ENCODE measurements at regions not wholly inside any gene's neighbourhood (a gene's known extent, or its start where the extent isn't known, plus 50 kb on each side); places are given as distances from the start of the nearest gene placed in this dataset.

DNA sequence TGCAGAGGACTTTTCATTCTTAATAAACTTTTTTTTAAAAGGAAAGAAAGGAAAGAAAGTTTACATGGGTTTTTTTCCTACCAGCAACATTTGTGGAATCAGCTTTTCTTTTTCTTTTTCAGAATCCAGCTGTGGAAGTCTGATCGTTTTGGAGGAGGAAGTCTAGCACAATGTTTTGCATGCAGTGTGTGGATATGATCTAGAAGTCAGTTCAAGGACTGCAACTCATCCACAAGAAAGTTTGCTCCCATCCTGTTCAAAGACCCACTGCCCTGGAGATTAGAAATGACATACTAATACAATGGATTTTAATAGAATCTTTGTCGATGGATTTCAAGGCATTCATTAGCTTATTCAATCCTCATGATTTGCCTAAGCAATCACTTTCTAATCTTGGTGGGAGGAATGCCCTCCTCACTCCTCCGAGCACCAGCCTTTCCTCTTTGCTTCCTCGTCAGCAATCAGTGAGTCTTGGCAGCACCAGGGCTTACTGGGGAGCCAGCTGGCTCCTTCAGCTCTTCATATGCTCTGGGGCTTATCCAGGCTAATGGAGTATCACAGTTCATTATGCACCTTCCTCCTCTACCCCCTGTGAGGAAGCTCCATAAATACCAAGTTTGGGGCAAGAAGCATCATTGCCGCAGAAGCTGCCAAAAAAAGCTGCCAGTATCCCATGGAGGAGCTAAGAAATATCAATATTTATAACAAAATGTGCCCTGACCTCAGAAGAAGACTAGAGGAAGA, 392.3 kb upstream of the PKN2 start:
- ChIA-PET POLR2A (no interaction called here), CTCF (no interaction called here)
- Mint-ChIP-seq H3K27me3 (peaks cover 1% of the 10 kb centered on the region), H3K4me1 (ENCODE audit: low read depth) (no peaks in the 10 kb centered on the region), H3K9me3 (no peaks in the 10 kb centered on the region), H3K36me3 (no peaks in the 10 kb centered on the region), H3K4me3 (no peak overlapping the region), H3K27ac (no peak overlapping the region)
- no peak for DNase-seq
- intact Hi-C loops (cut with micrococcal nuclease), result no loop called here

DNA sequence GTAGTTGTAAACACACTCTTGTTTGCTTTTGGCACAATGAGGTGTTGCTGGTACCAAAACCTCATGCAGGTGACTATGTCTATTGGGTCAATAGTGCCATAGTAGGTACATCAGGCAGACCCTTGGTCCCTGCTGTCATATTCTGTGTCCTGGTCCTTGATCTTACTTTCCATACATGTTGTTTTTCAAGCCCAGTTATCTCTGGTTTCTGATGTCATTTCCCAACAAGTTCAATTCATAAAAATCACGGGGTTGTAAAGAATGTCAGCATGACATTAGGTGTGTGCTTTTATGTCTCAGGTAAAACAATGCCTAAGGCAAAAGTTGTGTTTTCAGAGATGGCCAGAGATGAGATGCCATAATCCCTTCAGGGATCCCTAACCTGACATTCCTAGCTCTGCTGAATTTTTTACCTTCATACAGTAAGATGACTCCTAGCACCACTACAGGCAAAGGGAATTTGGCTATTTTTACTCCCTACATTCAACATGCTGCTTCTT, 390.3 kb upstream of the PKN2 start:
- Mint-ChIP-seq H3K27me3 (peaks cover 1% of the 10 kb centered on the region), H3K4me1 (ENCODE audit: low read depth) (no peaks in the 10 kb centered on the region), H3K36me3 (no peaks in the 10 kb centered on the region), H3K4me3 (no peak overlapping the region), H3K9me3 (no peaks in the 10 kb centered on the region), H3K27ac (no peak overlapping the region)
- ChIA-PET POLR2A (no interaction called here), CTCF (no interaction called here)
- intact Hi-C loops (cut with micrococcal nuclease), result no loop called here
- no peak for DNase-seq

DNA sequence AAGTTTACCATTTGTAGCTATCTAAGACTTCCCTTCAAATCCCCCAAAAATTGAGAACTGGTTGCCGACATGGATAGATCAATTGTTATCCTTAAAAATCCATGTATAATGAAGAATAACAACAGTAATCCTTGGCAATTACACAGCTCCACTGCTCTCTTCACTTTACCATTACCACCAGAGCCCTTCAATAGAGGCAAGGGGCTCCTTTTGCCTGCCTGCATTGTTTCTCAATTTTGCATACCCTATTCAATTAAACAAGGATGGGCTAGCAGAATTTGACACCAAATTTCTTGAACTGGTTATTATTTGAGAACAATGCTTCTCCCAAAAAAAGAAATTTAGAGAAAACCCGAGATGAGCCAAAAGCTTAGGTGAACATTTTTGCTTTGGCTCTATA, 387.8 kb upstream of the PKN2 start:
- Mint-ChIP-seq H3K27me3 (no peaks in the 10 kb centered on the region), H3K4me1 (ENCODE audit: low read depth) (no peaks in the 10 kb centered on the region), H3K27ac (no peak overlapping the region), H3K4me3 (no peak overlapping the region), H3K9me3 (no peaks in the 10 kb centered on the region), H3K36me3 (no peaks in the 10 kb centered on the region)
- POLR2A ChIA-PET, result no interaction called here
- DNase-seq, result no peak
- CTCF ChIA-PET, result no interaction called here
- intact Hi-C loops (cut with micrococcal nuclease), result no loop called here

DNA sequence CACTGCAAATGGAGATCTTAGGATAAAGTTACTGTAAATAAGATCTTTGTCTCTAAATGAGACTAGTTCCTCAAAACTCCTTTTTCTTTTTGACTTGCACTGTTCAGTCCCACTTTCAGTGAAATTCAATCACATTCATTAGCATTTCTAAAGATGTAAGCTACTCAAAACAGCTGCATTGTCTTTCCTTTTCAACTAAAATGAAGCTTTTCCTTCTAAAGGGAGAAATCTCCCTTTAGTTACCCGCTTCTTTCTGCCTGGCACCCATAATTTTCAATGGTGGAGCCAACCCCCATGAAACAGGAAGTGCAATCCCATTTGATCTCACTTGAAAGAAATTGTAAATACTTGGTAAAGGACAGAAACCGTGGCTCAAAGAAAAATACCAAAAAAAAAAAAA, 387.4 kb upstream of the PKN2 start:
- no peak for DNase-seq

DNA sequence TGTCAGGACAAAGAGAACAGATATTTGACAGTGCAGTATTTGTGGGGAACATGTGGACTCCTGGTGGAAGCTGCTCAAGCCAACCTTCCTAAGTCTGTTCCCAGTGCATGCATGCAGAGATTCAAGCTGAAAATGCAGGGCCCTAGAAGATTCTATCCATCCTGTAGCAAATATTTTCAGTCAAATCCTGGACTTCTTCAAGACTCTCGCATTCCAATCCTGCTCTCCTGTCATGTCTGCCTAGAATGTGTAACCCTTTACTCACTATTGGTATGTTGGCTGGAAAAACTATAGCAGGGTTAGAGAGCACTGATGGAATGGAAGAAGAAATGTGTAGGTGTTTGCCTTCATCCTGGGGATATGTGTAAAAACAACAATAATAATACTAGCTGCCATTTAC, 385.6 kb upstream of the PKN2 start:
- H3K27me3 Mint-ChIP-seq, result no peaks in the 10 kb centered on the region
- no peaks in the 10 kb centered on the region for H3K36me3 Mint-ChIP-seq
- H3K27ac Mint-ChIP-seq, result no peak overlapping the region
- H3K4me3 Mint-ChIP-seq, result no peak overlapping the region
- intact Hi-C loops (cut with micrococcal nuclease), result no loop called here
- H3K4me1 Mint-ChIP-seq (ENCODE audit: low read depth), result no peaks in the 10 kb centered on the region
- H3K9me3 Mint-ChIP-seq, result no peaks in the 10 kb centered on the region
- no peak for DNase-seq
- CTCF ChIA-PET, result no interaction called here
- POLR2A ChIA-PET, result no interaction called here

More for the DNA sequence above, 387.4 kb upstream of the PKN2 start:
- CTCF ChIA-PET, result interaction anchor here (0.7 kb wide), 1 partner anchor 26 kb away, joined by 3 read pairs; no protein-coding TSS in a partner anchor
- no peaks in the 10 kb centered on the region for H3K27me3 Mint-ChIP-seq
- intact Hi-C loops (cut with micrococcal nuclease), result no loop called here
- no peaks in the 10 kb centered on the region for H3K4me1 Mint-ChIP-seq (ENCODE audit: low read depth)
- H3K27ac Mint-ChIP-seq, result no peak overlapping the region
- no peaks in the 10 kb centered on the region for H3K9me3 Mint-ChIP-seq
- H3K4me3 Mint-ChIP-seq, result no peak overlapping the region
- POLR2A ChIA-PET, result no interaction called here
- H3K36me3 Mint-ChIP-seq, result no peaks in the 10 kb centered on the region

DNA sequence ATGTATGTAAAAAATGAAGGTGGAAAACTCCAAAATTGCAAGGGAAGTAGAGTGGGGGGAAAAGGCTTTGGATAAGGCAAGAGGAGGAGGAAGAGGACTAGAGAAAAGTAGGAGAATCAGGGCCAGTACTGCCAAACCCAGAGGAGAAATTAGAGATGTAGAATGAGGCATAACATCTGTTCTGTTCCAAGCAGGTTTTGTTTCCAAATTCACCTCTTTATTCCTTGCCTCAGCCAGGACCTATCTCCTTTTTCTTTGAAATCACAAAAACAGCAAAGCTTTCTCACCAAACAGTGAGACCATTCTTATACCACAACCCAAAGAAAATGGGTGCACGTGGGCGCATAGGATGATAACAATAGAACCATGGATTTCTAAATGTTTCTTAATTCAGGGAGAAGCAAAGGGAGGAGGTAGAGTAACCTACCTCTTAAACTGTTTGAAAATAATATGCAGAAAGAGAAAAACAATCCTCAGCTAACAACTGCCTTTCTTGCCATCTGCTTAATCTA, 383.3 kb upstream of the PKN2 start:
- Mint-ChIP-seq H3K4me3 (no peak overlapping the region), H3K27me3 (no peaks in the 10 kb centered on the region), H3K4me1 (ENCODE audit: low read depth) (no peaks in the 10 kb centered on the region), H3K27ac (no peak overlapping the region), H3K36me3 (no peaks in the 10 kb centered on the region), H3K9me3 (no peaks in the 10 kb centered on the region)
- CTCF ChIA-PET, result no interaction called here
- intact Hi-C loops (cut with micrococcal nuclease), result loop anchor here (10.0 kb wide), 1 partner anchor 116 kb away; no protein-coding TSS in a partner anchor
- DNase-seq, result no peak
- POLR2A ChIA-PET, result no interaction called here

DNA sequence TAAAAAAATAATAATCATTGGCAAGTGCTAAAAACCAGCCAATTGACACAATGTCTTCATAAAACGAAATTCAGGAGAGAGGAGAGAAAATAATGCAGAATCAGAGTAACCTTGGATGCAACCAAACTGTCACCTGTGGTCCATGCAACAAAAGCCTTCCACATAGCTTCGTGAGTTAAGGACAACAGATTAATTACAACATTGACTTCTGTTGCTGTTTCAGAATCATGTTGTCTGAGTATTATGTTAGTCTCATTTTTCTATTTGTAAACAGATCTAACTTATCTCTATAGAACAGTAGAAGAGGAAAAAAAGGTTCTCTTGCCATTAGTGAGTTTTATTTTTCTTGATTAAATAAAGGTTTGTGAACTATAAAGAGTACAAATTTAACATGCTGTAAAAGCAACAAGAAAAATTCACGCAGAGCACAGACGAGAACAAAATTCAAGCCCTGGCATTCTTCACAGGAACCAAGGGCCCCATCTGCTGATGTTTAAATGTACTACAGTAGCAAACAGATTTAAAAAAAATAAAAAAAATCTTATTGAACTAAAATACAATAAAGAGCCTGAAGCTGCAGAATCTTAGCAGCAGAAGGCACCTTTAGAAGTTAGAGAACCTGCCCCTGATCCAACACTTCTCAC, 381.1 kb upstream of the PKN2 start:
- Mint-ChIP-seq H3K4me3 (no peak overlapping the region), H3K9me3 (no peaks in the 10 kb centered on the region), H3K27ac (no peak overlapping the region), H3K36me3 (no peaks in the 10 kb centered on the region), H3K27me3 (no peaks in the 10 kb centered on the region), H3K4me1 (ENCODE audit: low read depth) (no peaks in the 10 kb centered on the region)
- no peak for DNase-seq
- ChIA-PET POLR2A (no interaction called here), CTCF (interaction anchor here (0.5 to 1.5 kb wide), 2 partner anchors 9 to 122 kb away, joined by 3 to 6 read pairs; no protein-coding TSS in a partner anchor)
- intact Hi-C loops (cut with micrococcal nuclease), result loop anchor here (10.0 kb wide), 1 partner anchor 118 kb away; no protein-coding TSS in a partner anchor

DNA sequence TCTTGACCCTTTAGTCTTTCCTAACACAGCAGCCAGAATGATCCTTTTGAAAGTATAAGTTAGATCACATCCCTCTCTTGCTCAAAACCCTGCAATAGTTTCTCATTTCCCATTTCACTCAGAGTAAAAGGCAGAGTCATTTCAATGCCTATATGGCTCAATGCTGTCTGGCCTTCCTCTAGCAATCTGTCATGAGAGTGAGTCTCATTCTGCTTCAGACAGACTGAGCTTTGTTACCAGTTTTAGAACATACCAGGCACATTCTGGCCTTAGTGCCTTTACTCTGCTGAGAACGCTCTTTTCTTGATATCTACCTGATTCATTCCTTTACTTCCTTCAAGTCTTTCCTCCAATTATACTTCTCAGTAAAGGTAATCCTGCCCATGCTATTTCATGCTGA, 372.8 kb upstream of the PKN2 start:
- Mint-ChIP-seq H3K4me1 (ENCODE audit: low read depth) (no peaks in the 10 kb centered on the region), H3K9me3 (peaks cover 4% of the 10 kb centered on the region), H3K27ac (no peak overlapping the region), H3K4me3 (no peak overlapping the region), H3K27me3 (no peaks in the 10 kb centered on the region), H3K36me3 (no peaks in the 10 kb centered on the region)
- DNase-seq, result no peak
- POLR2A ChIA-PET, result no interaction called here
- CTCF ChIA-PET, result interaction anchor here (0.7 kb wide), 1 partner anchor 9 kb away, joined by 3 read pairs; no protein-coding TSS in a partner anchor
- intact Hi-C loops (cut with micrococcal nuclease), result no loop called here

DNA sequence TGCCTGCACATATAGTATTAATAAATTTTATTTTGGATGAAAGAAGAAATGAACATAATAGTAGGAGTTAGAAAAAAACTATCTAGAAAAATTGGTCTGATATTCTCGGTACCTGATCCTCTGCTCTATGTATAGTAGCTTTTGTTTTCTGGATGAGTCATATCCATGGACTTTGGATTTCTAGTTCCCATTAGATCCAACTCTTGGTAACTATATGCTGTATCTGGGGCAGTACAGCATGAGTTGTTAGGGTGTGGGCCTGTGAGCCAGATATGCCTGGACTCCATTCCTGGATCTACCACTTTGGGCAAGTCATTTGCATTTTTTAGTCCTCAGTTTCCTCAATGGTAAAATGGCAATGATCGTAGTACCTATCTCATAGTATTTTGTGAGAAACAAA, 372.2 kb upstream of the PKN2 start:
- CTCF ChIA-PET, result interaction anchor here (0.7 kb wide), 1 partner anchor 9 kb away, joined by 3 read pairs; no protein-coding TSS in a partner anchor
- Mint-ChIP-seq H3K27ac (no peak overlapping the region), H3K4me3 (no peak overlapping the region), H3K36me3 (no peaks in the 10 kb centered on the region), H3K4me1 (ENCODE audit: low read depth) (no peaks in the 10 kb centered on the region), H3K27me3 (no peaks in the 10 kb centered on the region), H3K9me3 (peaks cover 4% of the 10 kb centered on the region)
- no peak for DNase-seq
- POLR2A ChIA-PET, result no interaction called here
- intact Hi-C loops (cut with micrococcal nuclease), result no loop called here

DNA sequence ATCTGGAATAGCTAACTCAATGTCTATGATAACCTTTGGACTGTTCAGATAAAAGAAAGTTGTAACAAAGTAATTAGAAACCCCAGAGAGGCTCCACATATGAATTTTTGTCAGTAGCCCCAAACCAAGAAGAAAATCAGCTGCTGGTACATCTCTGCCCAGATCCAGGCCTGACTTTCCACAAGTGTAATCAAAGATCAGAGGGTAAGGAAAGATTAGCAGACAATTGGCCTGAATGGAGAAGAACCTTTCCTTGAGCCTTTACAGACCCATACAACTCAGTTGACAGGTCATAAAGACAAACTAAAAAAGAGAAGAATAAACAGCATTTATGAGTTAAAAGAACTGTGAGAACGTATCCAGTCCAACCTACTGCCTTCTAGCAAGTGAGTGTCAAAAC, 366.7 kb upstream of the PKN2 start:
- no peak overlapping the region for H3K27ac Mint-ChIP-seq
- H3K4me3 Mint-ChIP-seq, result no peak overlapping the region
- H3K4me1 Mint-ChIP-seq (ENCODE audit: low read depth), result no peaks in the 10 kb centered on the region
- no peak for DNase-seq
- ChIA-PET CTCF (no interaction called here), POLR2A (no interaction called here)
- peaks cover 1% of the 10 kb centered on the region for H3K27me3 Mint-ChIP-seq
- H3K36me3 Mint-ChIP-seq, result no peaks in the 10 kb centered on the region
- no peaks in the 10 kb centered on the region for H3K9me3 Mint-ChIP-seq
- intact Hi-C loops (cut with micrococcal nuclease), result no loop called here

DNA sequence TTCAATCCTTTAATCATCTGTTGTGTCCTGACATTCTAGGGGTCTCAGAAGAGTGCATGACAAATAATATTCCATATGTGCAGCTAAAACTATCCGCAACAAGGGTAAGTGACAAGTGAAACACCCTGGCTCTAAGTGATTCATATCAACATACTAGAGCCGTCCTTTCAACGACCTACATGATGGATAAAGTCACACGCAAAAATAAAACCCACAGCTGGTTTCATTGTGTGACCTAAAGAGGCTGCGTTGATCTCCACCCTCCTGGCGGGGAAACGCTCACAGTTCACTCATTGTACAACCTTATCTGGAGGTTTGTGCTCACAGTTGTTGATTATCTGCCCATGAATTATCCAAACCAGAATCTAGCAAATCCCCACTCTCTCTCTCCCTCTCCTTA, 365.3 kb upstream of the PKN2 start:
- Mint-ChIP-seq H3K9me3 (no peaks in the 10 kb centered on the region), H3K4me1 (ENCODE audit: low read depth) (no peaks in the 10 kb centered on the region), H3K27me3 (peaks cover 1% of the 10 kb centered on the region), H3K27ac (no peak overlapping the region), H3K36me3 (no peaks in the 10 kb centered on the region), H3K4me3 (no peak overlapping the region)
- CTCF ChIA-PET, result no interaction called here
- POLR2A ChIA-PET, result no interaction called here
- intact Hi-C loops (cut with micrococcal nuclease), result no loop called here
- no peak for DNase-seq

DNA sequence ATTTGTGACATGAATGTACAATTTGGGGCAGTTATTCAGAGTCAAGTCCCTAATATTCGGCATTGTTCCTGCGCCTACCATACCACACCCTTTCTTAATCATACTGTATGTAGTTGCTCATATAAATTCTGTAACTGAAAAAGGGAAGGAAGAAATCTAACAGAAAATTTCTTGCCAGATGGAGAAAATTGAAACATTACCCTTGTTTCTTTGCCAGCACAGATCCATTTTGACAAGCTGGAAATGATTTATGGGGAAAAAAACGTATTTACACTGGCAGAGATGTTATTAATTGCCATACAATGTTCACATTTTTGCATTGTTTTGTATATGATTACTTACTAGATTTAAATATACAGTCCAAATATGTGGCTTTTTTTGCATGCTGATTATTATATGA, 363.8 kb upstream of the PKN2 start:
- intact Hi-C loops (cut with micrococcal nuclease), result no loop called here
- ChIA-PET CTCF (no interaction called here), POLR2A (no interaction called here)
- no peak for DNase-seq
- H3K27ac Mint-ChIP-seq, result no peak overlapping the region
- peaks cover 1% of the 10 kb centered on the region for H3K27me3 Mint-ChIP-seq
- H3K36me3 Mint-ChIP-seq, result no peaks in the 10 kb centered on the region
- no peak overlapping the region for H3K4me3 Mint-ChIP-seq
- no peaks in the 10 kb centered on the region for H3K4me1 Mint-ChIP-seq (ENCODE audit: low read depth)
- no peaks in the 10 kb centered on the region for H3K9me3 Mint-ChIP-seq

DNA sequence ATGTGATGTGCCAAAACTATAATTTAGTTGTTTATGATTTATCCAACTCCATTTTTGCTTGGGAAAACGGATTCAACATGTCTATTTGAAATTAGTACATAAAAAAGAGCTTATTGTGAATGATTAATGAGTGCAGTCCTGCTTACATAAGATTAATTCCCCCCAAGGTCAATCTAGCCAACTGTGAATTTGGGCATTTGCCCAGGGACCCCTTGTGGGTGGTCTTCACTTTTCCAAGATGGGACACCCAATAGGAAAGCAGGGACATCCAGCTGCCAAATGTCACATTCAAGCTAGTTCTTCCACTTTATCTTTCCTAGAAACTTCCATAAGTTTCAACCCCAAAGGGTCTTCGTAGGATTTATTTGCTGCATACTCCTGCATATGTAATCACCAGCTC, 362.4 kb upstream of the PKN2 start:
- H3K27me3 Mint-ChIP-seq, result peaks cover 1% of the 10 kb centered on the region
- DNase-seq, result no peak
- no peaks in the 10 kb centered on the region for H3K36me3 Mint-ChIP-seq
- intact Hi-C loops (cut with micrococcal nuclease), result no loop called here
- CTCF ChIA-PET, result no interaction called here
- no peaks in the 10 kb centered on the region for H3K9me3 Mint-ChIP-seq
- no peak overlapping the region for H3K4me3 Mint-ChIP-seq
- POLR2A ChIA-PET, result no interaction called here
- no peak overlapping the region for H3K27ac Mint-ChIP-seq
- H3K4me1 Mint-ChIP-seq (ENCODE audit: low read depth), result no peaks in the 10 kb centered on the region

Measured in activated CD4-positive, alpha-beta memory T cell treated with anti-CD3 and anti-CD28 coated beads for 36 hours (primary cell).